SU-DHL-6 (cell line): ENCODE measurements at regions not wholly inside any gene's neighbourhood (a gene's known extent, or its start where the extent isn't known, plus 50 kb on each side); places are given as distances from the start of the nearest gene placed in this dataset.

Experiments
- CTCF ChIP-seq: fragments of 200-600 bp; sonication (generic); IDR thresholded peaks from one replicate; pipeline ENCODE4 v1.5.1; 2017; ENCODE audit warnings: antibody characterized with exemption, mild to moderate bottlenecking, low read length, moderate library complexity; ENCODE audit not compliant: insufficient read depth, poor library complexity, severe bottlenecking
- EZH2phosphoT487 ChIP-seq: fragments of 200-600 bp; sonication (generic), shearing (Covaris generic); conservative IDR thresholded peaks from 2 replicates; pipeline ENCODE4 v1.6.1; 2018; ENCODE audit warnings: mild to moderate bottlenecking, antibody characterized with exemption, low read length, moderate library complexity, mixed read lengths

GRCh38 chrX:4118666-4119530 is 405.4 kb upstream of the PRKX start:
- TF ChIP-seq CTCF: no peak
- no peak for TF ChIP-seq EZH2phosphoT487
